Activated CD4-positive, alpha-beta T cell treated with anti-CD3 and anti-CD28 coated beads, Interleukin-2, amount 10 ng/mL, durations not matched to agents 24 days and 14 days (primary cell): ENCODE measurements at regions not wholly inside any gene's neighbourhood (a gene's known extent, or its start where the extent isn't known, plus 50 kb on each side); places are given as distances from the start of the nearest gene placed in this dataset.

ENCODE experiments used
- DNase-seq: peaks from one replicate; pipeline ENCODE4 v3.0.0; 2022
- H3K27ac Mint-ChIP-seq: one replicate; pipeline ENCODE4 v1.8.0; 2022; ENCODE audit warnings: mild to moderate bottlenecking, mixed read lengths
- H3K27me3 Mint-ChIP-seq: one replicate; pipeline ENCODE4 v1.8.0; 2022; ENCODE audit warnings: mixed read lengths
- H3K36me3 Mint-ChIP-seq: one replicate; pipeline ENCODE4 v1.8.0; 2022; ENCODE audit warnings: low read depth, mild to moderate bottlenecking, mixed read lengths
- H3K4me1 Mint-ChIP-seq: one replicate; pipeline ENCODE4 v1.8.0; 2021; ENCODE audit warnings: mixed read lengths
- H3K4me3 Mint-ChIP-seq: one replicate; pipeline ENCODE4 v1.8.0; 2022; ENCODE audit warnings: mild to moderate bottlenecking, moderate library complexity, mixed read lengths
- H3K9me3 Mint-ChIP-seq: one replicate; pipeline ENCODE4 v1.8.0; 2021; ENCODE audit warnings: mixed read lengths
- intact Hi-C: fragments of 100-400 bp; cut with micrococcal nuclease; formaldehyde crosslinking; loops from one replicate; pipeline ENCODE4 v1.15.1; 2023

DNA sequence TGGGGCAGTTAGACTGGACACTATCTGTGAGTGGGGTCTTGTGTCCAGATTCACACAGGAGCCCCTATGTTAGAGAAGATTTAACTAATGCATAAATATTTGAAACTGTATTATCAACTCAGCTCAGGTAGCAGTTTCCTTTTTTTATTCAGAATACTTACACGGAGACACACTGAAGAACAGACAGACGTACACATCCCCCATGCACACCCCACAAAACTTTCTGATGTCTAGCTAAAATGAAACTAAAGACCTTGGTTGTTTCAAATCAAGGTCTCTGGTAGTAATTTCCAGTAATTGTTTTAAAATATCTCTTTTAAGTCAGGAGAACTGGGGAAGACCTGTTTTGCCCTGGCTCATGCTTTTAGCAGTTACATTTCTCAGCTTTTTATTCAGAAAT is 55.7 kb upstream of the PRKCQ start:
- H3K27me3 Mint-ChIP-seq = no peaks in the 10 kb centered on the region
- H3K9me3 Mint-ChIP-seq = no peaks in the 10 kb centered on the region
- intact Hi-C loops = no loop called here
- H3K36me3 Mint-ChIP-seq = peaks cover 4% of the 10 kb centered on the region
- peak overlapping the region; percentile 38 for H3K27ac Mint-ChIP-seq
- no peak for DNase-seq
- peak overlapping the region; percentile 34 for H3K4me3 Mint-ChIP-seq
- H3K4me1 Mint-ChIP-seq = peaks cover 51% of the 10 kb centered on the region
